Vagina (tissue), 2 donors: ENCODE measurements at regions not wholly inside any gene's neighbourhood (a gene's known extent, or its start where the extent isn't known, plus 50 kb on each side); places are given as distances from the start of the nearest gene placed in this dataset.

Source experiments
- POLR2A ChIP-seq, 2 donors: fragments of 450-650 bp; IDR thresholded peaks; one replicate each; pipeline ENCODE4 v1.6.1; 2017; ENCODE audit warnings: antibody characterized with exemption in 2 of 2, mild to moderate bottlenecking in 2 of 2, moderate library complexity in 2 of 2
- TF ChIP-seq, protein P1 (sequence below), 3 experiments: fragments of 450-650 bp in 2 of 3; fragments of 200-600 bp in 1 of 3; sonication (generic) in 1 of 3; IDR thresholded peaks; one replicate each; pipeline ENCODE4 v1.5.1; 2017 to 2019; ENCODE audit warnings: antibody characterized with exemption in 3 of 3, mild to moderate bottlenecking in 2 of 3, moderate library complexity in 2 of 3

DNA sequence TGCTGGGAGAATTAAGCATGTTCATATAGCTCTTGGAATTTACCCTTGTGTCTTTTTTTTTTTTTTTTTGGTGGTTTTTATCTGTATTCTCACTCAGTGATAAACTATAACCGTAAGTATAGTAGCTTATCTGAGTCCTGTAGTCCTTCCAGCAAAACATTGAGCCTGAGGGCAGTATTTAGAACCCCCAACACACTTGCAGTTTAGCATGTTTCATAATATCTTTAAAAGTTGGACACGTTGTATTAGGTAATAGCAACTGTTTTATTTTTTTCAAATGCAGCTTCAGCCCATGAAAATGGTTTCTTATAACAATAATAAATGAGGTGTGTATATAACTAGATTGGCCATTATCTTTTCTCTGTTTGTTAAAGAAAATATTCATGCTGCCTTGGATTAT, 603.5 kb upstream of the HS6ST1 start:
- TF ChIP-seq, protein P1, sequence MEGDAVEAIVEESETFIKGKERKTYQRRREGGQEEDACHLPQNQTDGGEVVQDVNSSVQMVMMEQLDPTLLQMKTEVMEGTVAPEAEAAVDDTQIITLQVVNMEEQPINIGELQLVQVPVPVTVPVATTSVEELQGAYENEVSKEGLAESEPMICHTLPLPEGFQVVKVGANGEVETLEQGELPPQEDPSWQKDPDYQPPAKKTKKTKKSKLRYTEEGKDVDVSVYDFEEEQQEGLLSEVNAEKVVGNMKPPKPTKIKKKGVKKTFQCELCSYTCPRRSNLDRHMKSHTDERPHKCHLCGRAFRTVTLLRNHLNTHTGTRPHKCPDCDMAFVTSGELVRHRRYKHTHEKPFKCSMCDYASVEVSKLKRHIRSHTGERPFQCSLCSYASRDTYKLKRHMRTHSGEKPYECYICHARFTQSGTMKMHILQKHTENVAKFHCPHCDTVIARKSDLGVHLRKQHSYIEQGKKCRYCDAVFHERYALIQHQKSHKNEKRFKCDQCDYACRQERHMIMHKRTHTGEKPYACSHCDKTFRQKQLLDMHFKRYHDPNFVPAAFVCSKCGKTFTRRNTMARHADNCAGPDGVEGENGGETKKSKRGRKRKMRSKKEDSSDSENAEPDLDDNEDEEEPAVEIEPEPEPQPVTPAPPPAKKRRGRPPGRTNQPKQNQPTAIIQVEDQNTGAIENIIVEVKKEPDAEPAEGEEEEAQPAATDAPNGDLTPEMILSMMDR (IDR thresholded peaks at IDR 0.05), result no peak
- TF ChIP-seq POLR2A (IDR thresholded peaks at IDR 0.05), result no peak
